Ascending aorta (tissue), 2 donors: ENCODE measurements at regions not wholly inside any gene's neighbourhood (a gene's known extent, or its start where the extent isn't known, plus 50 kb on each side); places are given as distances from the start of the nearest gene placed in this dataset.

ENCODE experiments used
- DNase-seq, 2 donors: peaks; one replicate each; pipeline ENCODE4 v3.0.0-alpha.2; 2019; ENCODE audit warnings: low spot score in 2 of 2
- H3K27ac ChIP-seq, 2 donors: fragments of 200-600 bp; sonication (generic); one replicate each; pipeline ENCODE4 v1.5.1; 2016 to 2017; ENCODE audit warnings: mild to moderate bottlenecking in 1 of 2
- H3K27me3 ChIP-seq: fragments of 200-600 bp; sonication (generic); one replicate; pipeline ENCODE4 v1.5.1; 2017
- H3K36me3 ChIP-seq, 2 donors: fragments of 200-600 bp; sonication (generic); one replicate each; pipeline ENCODE4 v1.5.1; 2016
- H3K4me1 ChIP-seq, 2 donors: fragments of 200-600 bp; sonication (generic); one replicate each; pipeline ENCODE4 v1.5.1; 2016 to 2017; ENCODE audit warnings: mild to moderate bottlenecking in 1 of 2
- H3K4me3 ChIP-seq, 2 donors: fragments of 200-600 bp; sonication (generic); one replicate each; pipeline ENCODE4 v1.5.1; 2016 to 2017; ENCODE audit warnings: mild to moderate bottlenecking in 1 of 2
- H3K9me3 ChIP-seq, 2 donors: fragments of 200-600 bp; sonication (generic); one replicate each; pipeline ENCODE4 v1.5.1; 2016
- intact Hi-C: fragments of 100-400 bp; cut with DNase I; formaldehyde crosslinking; loops from one replicate; pipeline ENCODE4 v1.15.1; 2023
- TF ChIP-seq, protein P1 (sequence below), 3 experiments: fragments of 200-600 bp in 2 of 3; fragments of 450-650 bp in 1 of 3; sonication (generic) in 2 of 3; IDR thresholded peaks; one replicate each; pipeline ENCODE4 v1.5.1; 2016 to 2019; ENCODE audit warnings: antibody characterized with exemption in 3 of 3, mild to moderate bottlenecking in 1 of 3, moderate library complexity in 1 of 3

DNA sequence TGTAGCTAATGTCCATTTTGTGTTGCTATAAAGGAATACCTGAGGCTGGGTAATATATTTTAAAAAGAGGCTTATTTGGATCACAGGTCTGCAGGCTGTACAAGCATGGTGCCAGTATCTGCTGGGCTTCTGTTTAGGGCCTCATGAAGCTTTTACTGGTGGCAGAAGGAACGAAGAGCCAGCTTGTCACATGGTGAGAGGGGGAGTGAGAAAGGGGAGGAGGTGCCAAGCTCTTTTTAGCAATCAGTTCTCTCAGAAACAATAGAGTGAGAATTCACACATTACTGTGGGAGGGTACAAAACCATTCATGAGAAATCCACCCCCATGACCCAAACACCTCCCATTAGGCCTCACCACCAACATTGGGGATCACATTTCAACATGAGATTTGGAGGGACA lies 340.9 kb downstream of the RASEF start:
- intact Hi-C loops, result no loop called here
- TF ChIP-seq, protein P1, sequence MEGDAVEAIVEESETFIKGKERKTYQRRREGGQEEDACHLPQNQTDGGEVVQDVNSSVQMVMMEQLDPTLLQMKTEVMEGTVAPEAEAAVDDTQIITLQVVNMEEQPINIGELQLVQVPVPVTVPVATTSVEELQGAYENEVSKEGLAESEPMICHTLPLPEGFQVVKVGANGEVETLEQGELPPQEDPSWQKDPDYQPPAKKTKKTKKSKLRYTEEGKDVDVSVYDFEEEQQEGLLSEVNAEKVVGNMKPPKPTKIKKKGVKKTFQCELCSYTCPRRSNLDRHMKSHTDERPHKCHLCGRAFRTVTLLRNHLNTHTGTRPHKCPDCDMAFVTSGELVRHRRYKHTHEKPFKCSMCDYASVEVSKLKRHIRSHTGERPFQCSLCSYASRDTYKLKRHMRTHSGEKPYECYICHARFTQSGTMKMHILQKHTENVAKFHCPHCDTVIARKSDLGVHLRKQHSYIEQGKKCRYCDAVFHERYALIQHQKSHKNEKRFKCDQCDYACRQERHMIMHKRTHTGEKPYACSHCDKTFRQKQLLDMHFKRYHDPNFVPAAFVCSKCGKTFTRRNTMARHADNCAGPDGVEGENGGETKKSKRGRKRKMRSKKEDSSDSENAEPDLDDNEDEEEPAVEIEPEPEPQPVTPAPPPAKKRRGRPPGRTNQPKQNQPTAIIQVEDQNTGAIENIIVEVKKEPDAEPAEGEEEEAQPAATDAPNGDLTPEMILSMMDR (IDR thresholded peaks at IDR 0.05), result no peak
- Histone ChIP-seq H3K9me3 (no peaks in the 10 kb centered on the region), H3K4me1 (no peaks in the 10 kb centered on the region), H3K27ac (no peak overlapping the region), H3K27me3 (no peaks in the 10 kb centered on the region), H3K36me3 (no peaks in the 10 kb centered on the region), H3K4me3 (no peak overlapping the region)
- DNase-seq, result no peak

DNA sequence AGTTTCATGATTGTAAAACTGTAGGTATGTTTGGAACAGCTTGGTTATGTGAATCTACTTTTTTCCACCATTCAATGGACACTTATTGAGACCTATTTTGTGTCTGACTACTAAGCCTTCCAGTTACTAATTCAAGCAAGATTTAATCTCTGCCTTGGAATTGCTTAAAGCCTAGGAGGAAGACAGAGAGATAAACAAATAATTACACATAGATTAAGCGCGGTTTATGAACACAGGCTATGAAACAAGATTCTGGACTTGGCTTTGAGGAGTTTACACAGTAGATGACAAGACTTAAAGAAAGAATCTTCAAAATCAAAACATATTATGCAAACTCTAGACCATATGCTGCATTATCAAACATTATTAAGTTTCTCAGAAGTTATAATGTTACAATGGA lies 340.4 kb downstream of the RASEF start:
- TF ChIP-seq, protein P1 (IDR thresholded peaks at IDR 0.05), result no peak
- Histone ChIP-seq H3K36me3 (no peaks in the 10 kb centered on the region), H3K9me3 (no peaks in the 10 kb centered on the region), H3K4me1 (no peaks in the 10 kb centered on the region), H3K27ac (no peak overlapping the region), H3K27me3 (no peaks in the 10 kb centered on the region), H3K4me3 (no peak overlapping the region)
- no peak for DNase-seq
- intact Hi-C loops, result no loop called here

DNA sequence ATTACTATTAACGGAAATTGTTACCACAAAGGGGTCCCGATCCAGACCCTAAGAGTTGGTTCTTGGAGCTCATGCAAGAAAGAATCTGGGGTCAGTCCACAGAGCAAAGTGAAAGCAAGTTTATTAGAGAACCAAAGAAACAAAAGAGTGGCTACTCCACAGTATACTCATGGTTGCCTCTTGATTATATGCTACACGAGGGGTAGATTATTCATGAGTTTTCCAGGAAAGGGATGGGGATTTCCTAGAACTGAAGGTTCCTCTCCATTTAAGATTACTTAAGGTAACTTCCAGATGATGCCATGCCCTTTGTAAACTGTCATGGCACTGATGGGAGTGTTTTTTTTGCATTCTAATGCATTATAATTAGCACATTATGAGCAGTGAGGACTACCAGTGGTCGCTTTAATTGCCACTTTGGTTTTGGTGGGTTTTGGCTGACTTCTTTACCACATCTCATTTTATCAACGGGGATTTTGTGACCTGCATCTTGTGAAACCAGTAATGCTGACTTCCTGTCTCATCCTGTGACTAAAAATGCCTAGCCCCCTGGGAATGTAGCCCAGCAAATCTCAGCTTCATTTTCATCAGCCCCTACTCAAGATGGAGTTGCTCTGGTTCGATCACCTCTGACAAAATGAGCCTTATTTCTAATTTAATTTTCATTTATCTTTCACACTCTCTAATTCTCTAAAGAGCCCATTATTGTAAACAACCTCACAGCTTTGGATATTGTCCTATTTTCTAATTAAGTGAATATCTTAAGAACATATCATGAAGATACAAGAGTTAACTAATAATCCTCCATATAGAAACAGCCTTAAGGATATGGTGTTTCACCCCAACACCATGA lies 336.3 kb downstream of the RASEF start:
- DNase-seq, result no peak
- Histone ChIP-seq H3K4me1 (no peaks in the 10 kb centered on the region), H3K4me3 (no peak overlapping the region), H3K27me3 (no peaks in the 10 kb centered on the region), H3K9me3 (no peaks in the 10 kb centered on the region), H3K27ac (no peak overlapping the region), H3K36me3 (no peaks in the 10 kb centered on the region)
- intact Hi-C loops, result no loop called here
- TF ChIP-seq, protein P1 (IDR thresholded peaks at IDR 0.05), result no peak

DNA sequence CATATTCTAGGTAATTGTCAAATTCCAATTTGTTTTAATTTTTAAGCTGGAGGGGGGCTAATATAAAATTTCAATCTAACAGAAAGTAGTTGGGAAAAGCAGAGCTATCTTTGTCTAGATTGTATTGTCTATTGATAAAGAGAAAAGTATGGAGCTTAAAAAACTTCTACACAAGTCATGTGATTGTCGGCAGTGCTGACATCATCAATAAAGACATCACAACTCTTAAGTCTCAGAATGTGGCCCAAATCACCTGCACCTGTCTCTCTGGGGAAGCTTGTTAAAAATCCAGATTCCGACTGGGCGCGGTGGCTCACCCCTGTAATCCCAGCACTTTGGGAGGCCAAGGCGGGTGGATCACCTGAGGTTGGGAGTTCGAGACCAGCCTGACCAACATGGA lies 333.8 kb downstream of the RASEF start:
- no peak for DNase-seq
- no peak overlapping the region for H3K27ac ChIP-seq
- no peaks in the 10 kb centered on the region for H3K27me3 ChIP-seq
- no peaks in the 10 kb centered on the region for H3K9me3 ChIP-seq
- no peaks in the 10 kb centered on the region for H3K4me1 ChIP-seq
- H3K4me3 ChIP-seq, result no peak overlapping the region
- no peaks in the 10 kb centered on the region for H3K36me3 ChIP-seq
- TF ChIP-seq, protein P1 (IDR thresholded peaks at IDR 0.05), result no peak
- intact Hi-C loops, result no loop called here

DNA sequence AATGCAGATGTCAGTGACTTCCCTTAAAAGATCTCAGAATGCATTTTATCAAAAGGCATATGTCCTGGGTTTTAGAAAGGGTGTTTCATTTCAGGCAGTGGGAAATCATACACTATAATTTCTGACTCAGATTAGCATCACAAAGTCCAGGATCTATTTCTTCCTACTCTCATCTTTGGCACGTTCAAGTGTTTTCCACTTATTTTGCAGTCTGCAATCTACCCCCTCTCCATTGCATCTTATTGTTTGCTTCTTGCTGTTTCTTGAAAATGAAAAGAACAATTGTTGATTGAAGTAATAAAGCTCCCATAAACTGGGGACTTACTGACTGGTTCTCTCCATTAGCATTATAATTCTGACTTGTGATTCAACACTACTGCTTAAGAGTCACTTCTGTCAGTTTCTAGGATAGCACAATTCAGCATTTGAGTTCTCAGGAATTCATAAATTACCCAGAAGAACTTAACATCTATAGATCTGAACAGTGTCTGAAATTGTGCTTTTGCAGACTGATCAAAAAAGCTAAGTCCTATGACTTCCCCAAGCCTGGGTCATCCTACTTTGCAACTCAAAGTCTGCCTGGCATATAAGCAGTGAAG lies 332.9 kb downstream of the RASEF start:
- intact Hi-C loops, result no loop called here

More for the DNA sequence above, 332.9 kb downstream of the RASEF start:
- Histone ChIP-seq H3K9me3 (no peaks in the 10 kb centered on the region), H3K27ac (no peak overlapping the region), H3K36me3 (no peaks in the 10 kb centered on the region), H3K4me3 (no peak overlapping the region), H3K4me1 (no peaks in the 10 kb centered on the region), H3K27me3 (no peaks in the 10 kb centered on the region)
- TF ChIP-seq, protein P1 (IDR thresholded peaks at IDR 0.05), result no peak
- DNase-seq, result no peak
